Pancreas (tissue), 10 donors: ENCODE measurements at regions not wholly inside any gene's neighbourhood (a gene's known extent, or its start where the extent isn't known, plus 50 kb on each side); places are given as distances from the start of the nearest gene placed in this dataset.

Source experiments
- ATAC-seq, 4 donors: fragments of 200-7000 bp; cut with Tn5 transposase; one replicate each; pipeline versions ENCODE4 v1.8.0 to v1.9.1; 2020; ENCODE audit warnings: mild to moderate bottlenecking in 4 of 4, moderate library complexity in 4 of 4
- DNase-seq, 6 donors: peaks; one replicate each; pipeline ENCODE4 v3.0.0-alpha.2; 2020
- FAIRE-seq: peaks from 2 replicates; lab custom pipeline; 2012; peaks lifted over from hg19 to GRCh38; lab: Jason Lieb, UNC
- H3K27ac ChIP-seq, 4 donors: fragments of 200-600 bp; sonication (generic); 1 replicate in 3 of 4; 2 replicates in 1 of 4; pipeline versions ENCODE4 v1.5.0 to v1.8.0; 2020
- H3K27me3 ChIP-seq, 4 donors: fragments of 200-600 bp; one replicate each; pipeline ENCODE4 v1.8.0; 2021
- H3K36me3 ChIP-seq, 3 donors: fragments of 200-600 bp; sonication (generic) in 1 of 3; one replicate each; pipeline versions ENCODE4 v1.5.0 to v1.8.0; 2020 to 2021
- H3K4me1 ChIP-seq, 3 donors: fragments of 200-600 bp; one replicate each; pipeline ENCODE4 v1.8.0; 2021
- H3K4me3 ChIP-seq, 4 donors: fragments of 200-600 bp; sonication (generic) in 2 of 4; one replicate each; pipeline versions ENCODE4 v1.5.0 to v1.8.0; 2020 to 2021
- H3K9me3 ChIP-seq, 4 donors: fragments of 200-600 bp; one replicate each; pipeline ENCODE4 v1.8.0; 2021
- CTCF ChIP-seq, 4 donors: fragments of 200-600 bp; sonication (generic) in 3 of 4; IDR thresholded peaks; one replicate each; pipeline versions ENCODE4 v1.5.0 to v1.8.0; 2021; ENCODE audit warnings: antibody characterized with exemption in 4 of 4
- WGBS, 2 donors: extraction: QIAGEN DNeasy Blood & Tissue Kit; methylation state at CpG; one replicate each; pipeline ENCODE4 v1.1.7; 2013; 5-methylcytosine and 5-hydroxymethylcytosine counted together
- intact Hi-C, 3 donors: fragments of 100-400 bp; cut with DNase I; formaldehyde crosslinking; loops; one replicate each; pipeline versions ENCODE4 v1.11.1 to v1.14.2; 2022
- donor health status: healthy with polysubstance abuse.
- donor health status: DM: no; HTN: no; CAD: no; lungs with moderate emphysema.
- donor health status: DM: no; HTN: no; CAD: no.
- donor health status: control.
- donor health status: control.
- donor health status: Bipolar disorder and iron deficiency.
- donor health status: DM: yes; HTN: yes; CAD: no.
- donor health status: DM: no; HTN: no; CAD: no.
- donor health status: DM: no; HTN: no; CAD: no.
- donor health status: DM: yes; HTN: yes; CAD: no.

DNA sequence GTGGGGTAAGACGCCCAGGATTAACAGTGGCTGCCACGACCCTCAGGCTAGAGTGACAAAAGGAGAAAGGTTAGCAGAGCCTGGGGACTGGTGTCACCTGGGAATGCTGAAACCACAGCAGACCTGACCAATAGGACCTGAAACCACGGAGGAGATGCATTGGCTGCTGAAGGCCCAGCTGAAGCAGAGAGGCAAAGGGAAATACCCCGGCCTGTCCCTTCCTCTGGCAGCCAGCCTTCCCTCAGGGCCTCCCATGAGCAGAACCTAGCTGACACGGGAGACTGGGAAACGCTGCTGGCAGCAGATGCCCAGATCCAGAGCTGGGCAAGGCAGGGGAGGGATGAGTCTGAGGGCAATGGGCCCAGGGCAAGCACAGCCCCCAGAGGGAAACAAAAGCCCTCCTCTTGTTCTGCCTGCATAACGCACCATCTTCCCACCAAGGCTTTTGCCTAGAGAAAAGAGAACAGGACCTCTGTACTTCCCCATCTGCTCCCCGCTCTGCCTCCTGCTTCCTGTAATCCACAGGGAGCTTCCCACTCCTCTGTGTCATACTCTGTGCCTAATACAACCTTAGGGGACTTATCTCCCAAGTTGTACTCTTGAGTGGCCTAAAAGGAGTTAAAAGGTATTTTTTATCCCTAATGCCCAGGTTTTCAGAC lies 216.2 kb downstream of the ABHD5 start:
- H3K27ac ChIP-seq, result no peak overlapping the region
- no peak for TF ChIP-seq CTCF (IDR thresholded peaks at IDR 0.05)
- DNase-seq, result no peak
- H3K4me1 ChIP-seq, result no peaks in the 10 kb centered on the region
- FAIRE-seq, result no peak
- no peaks in the 10 kb centered on the region for H3K27me3 ChIP-seq
- 56 to 61% methylated on average over 8 of the region's 8 CpGs for WGBS, 2 donors
- no peak for ATAC-seq
- H3K9me3 ChIP-seq, result no peaks in the 10 kb centered on the region
- no peaks in the 10 kb centered on the region for H3K36me3 ChIP-seq
- intact Hi-C loops, result no loop called here
- H3K4me3 ChIP-seq, result no peak overlapping the region

DNA sequence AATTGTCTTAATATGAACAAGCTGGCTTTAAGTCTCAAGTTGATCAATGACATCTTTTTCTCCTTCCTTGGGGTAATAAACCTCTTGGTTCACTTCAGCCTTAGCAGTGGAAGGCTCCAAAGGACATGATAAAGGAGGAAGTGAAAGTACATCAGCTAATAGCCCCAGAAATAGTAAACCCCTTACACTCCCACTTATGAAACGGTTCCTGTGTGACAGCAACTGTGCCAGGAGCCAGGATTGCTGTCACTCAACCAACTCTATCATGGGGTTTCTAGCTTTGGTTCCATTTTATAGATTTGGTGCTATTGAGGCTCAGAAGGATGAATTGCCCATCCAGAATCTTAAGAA lies 216.7 kb downstream of the ABHD5 start:
- no peaks in the 10 kb centered on the region for H3K9me3 ChIP-seq
- H3K4me3 ChIP-seq, result no peak overlapping the region
- H3K4me1 ChIP-seq, result no peaks in the 10 kb centered on the region
- no peak for TF ChIP-seq CTCF (IDR thresholded peaks at IDR 0.05)
- H3K27me3 ChIP-seq, result no peaks in the 10 kb centered on the region
- FAIRE-seq, result no peak
- no peak for ATAC-seq
- 65 to 68% methylated on average over 1 of the region's 1 CpG for WGBS, 2 donors
- DNase-seq, result no peak
- intact Hi-C loops, result no loop called here
- H3K36me3 ChIP-seq, result no peaks in the 10 kb centered on the region
- H3K27ac ChIP-seq, result no peak overlapping the region

- no peaks in the 10 kb centered on the region for H3K4me1 ChIP-seq
- ATAC-seq (no peak), FAIRE-seq (no peak), DNase-seq (no peak)
- intact Hi-C loops, result no loop called here
- H3K36me3 ChIP-seq, result no peaks in the 10 kb centered on the region
- 74 to 77% methylated on average over 5 of the region's 5 CpGs for WGBS, 2 donors
- H3K9me3 ChIP-seq, result no peaks in the 10 kb centered on the region
- TF ChIP-seq CTCF (IDR thresholded peaks at IDR 0.05), result no peak
- H3K27me3 ChIP-seq, result no peaks in the 10 kb centered on the region
- H3K4me3 ChIP-seq, result no peak overlapping the region
- H3K27ac ChIP-seq, result no peak overlapping the region
Measured at GRCh38 chr3:43908456-43908855, 217.7 kb downstream of the ABHD5 start.

- Histone ChIP-seq H3K4me3 (no peak overlapping the region), H3K27me3 (no peaks in the 10 kb centered on the region), H3K36me3 (no peaks in the 10 kb centered on the region), H3K9me3 (no peaks in the 10 kb centered on the region), H3K27ac (no peak overlapping the region), H3K4me1 (no peaks in the 10 kb centered on the region)
- ATAC-seq (no peak), DNase-seq (no peak), FAIRE-seq (no peak)
- 76 to 87% methylated on average over 3 of the region's 3 CpGs for WGBS, 2 donors
- TF ChIP-seq CTCF (IDR thresholded peaks at IDR 0.05), result no peak
- intact Hi-C loops, result no loop called here
Measured at GRCh38 chr3:43909149-43909548, 218.4 kb downstream of the ABHD5 start.

DNA sequence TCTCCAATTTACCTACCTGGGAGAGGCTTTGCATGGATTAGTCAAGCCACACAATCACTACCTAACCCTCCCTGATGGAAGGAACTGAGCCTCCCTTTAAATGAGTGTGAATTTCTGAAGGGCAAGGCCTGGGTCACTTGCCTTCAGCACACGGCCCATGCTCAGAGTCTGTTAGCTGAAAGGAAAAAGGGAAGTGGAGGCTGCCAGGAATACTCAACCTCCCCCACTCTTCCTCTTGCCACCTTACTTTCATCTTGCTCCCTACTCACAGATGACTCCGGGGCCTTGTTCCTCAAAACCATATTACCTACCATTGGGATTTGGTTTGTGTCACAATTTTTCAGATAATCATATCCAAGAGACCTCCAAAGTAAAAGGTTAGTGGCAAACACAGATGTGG lies 220.0 kb downstream of the ABHD5 start:
- Histone ChIP-seq H3K4me1 (no peaks in the 10 kb centered on the region), H3K27ac (no peak overlapping the region), H3K27me3 (no peaks in the 10 kb centered on the region), H3K36me3 (no peaks in the 10 kb centered on the region), H3K4me3 (no peak overlapping the region), H3K9me3 (no peaks in the 10 kb centered on the region)
- no peak for ATAC-seq
- 72 to 83% methylated on average over 2 of the region's 2 CpGs for WGBS, 2 donors
- TF ChIP-seq CTCF (IDR thresholded peaks at IDR 0.05), result no peak
- FAIRE-seq, result no peak
- intact Hi-C loops, result no loop called here
- no peak for DNase-seq
